H1 (cell line): ENCODE measurements at regions not wholly inside any gene's neighbourhood (a gene's known extent, or its start where the extent isn't known, plus 50 kb on each side); places are given as distances from the start of the nearest gene placed in this dataset.

ENCODE experiments used
- ATF3 ChIP-seq: IDR thresholded peaks from 2 replicates; pipeline ENCODE4 v1.6.1; 2011; ENCODE audit warnings: low read depth, mild to moderate bottlenecking, low read length; ENCODE audit not compliant: insufficient read depth
- GTF2F1 ChIP-seq: IDR thresholded peaks from 2 replicates; pipeline ENCODE4 v1.6.1; 2012; ENCODE audit warnings: low read depth, low read length, improper control_type of control experiment, borderline replicate concordance
- POLR2A ChIP-seq, 2 experiments: IDR thresholded peaks; 1 replicate in 1 of 2; 2 replicates in 1 of 2; pipeline ENCODE4 v1.6.1; 2011; ENCODE audit warnings: low read depth in 2 of 2, low read length in 2 of 2, mild to moderate bottlenecking in 2 of 2; ENCODE audit errors: control extremely low read depth in 1 of 2
- POLR2AphosphoS5 ChIP-seq: IDR thresholded peaks from 2 replicates; pipeline ENCODE4 v1.6.1; 2011; ENCODE audit warnings: low read depth, low read length
- SUZ12 ChIP-seq: fragments of 200-600 bp; sonication (generic); IDR thresholded peaks from 2 replicates; pipeline ENCODE4 v1.6.1; 2012; ENCODE audit warnings: mild to moderate bottlenecking, inconsistent platforms, low read length, moderate library complexity, mixed read lengths

GRCh38 chr2:49444005-49444404 is 289.7 kb upstream of the FSHR start:
- TF ChIP-seq GTF2F1 (no peak), POLR2A (IDR thresholded peaks at IDR 0.05; ENCODE audit: control extremely low read depth in 1 of 2, low read depth in 2 of 2, low read length in 2 of 2) (no peak), POLR2AphosphoS5 (no peak), SUZ12 (no peak), ATF3 (no peak)
